GOT3 (cell line): ENCODE measurements at regions not wholly inside any gene's neighbourhood (a gene's known extent, or its start where the extent isn't known, plus 50 kb on each side); places are given as distances from the start of the nearest gene placed in this dataset.
A peak's percentile ranks its signal among the peaks of the same experiment; 100 is the strongest.

Experiments
- DNase-seq: peaks from one replicate; lab custom pipeline; 2025; ENCODE audit warnings: mixed read lengths; lab: John Stamatoyannopoulos, UW

DNA sequence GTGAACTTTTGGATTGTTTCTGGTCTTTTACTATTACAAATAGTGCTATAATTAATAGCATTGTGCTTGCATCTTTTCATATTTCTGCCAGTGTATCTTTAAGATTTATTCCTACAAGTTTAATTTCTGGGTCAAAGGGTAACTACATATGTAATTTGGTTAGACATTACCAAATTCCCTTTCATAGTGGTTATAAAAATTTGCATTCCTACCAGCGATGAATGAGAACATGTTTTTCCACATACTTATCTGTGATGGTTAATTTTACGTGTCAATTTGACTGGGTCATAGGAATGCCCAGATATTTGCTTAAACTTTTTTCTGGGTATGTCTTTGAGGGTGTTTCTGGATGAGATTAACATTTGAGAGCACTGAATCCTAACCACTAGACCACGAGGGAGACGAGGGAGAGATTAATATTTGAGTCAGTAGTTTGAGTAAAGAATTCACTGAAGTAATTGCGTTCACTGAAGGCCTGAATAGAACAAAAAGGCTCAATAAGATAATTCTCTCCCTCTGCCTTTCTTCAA, 132.3 kb upstream of the NEO1 start:
- DNase-seq: no peak

DNA sequence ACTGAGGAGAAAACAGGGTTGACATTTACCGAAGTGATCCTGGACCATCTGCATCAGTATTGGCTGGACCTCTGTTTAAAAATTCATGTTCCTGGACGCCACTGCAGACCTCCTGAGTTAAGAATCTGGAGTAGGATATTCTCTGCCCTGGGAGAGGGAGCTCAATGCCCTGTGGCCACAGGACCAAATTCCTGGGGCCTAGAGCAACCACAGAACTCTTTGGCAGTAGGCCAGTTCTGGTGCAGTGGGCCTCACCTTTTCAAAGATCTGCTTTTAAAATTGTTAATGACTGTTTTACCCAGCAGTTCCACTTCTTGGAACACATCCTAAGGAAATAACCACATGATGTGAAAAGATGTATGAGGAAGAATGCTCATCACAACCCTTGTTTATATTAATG, 133.3 kb upstream of the ADPGK start:
- no peak for DNase-seq

DNA sequence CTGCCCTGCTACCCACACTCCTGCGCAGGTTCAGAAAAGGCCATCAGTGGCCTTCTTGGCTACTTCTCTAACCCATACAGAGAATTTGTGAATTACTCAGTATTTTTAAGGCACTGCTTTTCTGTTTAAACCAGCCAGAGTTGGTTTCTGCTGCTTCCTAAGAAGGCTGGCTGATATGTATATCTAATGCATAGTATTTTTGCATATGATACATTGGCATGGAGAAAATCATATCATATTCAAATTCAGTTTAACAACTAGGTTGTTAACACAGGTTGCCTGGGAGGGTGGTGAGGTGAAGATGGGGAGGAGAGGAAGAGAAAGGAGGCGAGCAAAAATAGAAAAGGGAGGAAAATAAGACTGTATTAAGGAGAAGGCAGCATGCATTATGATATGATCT, 132.8 kb upstream of the ADPGK start:
- no peak for DNase-seq

DNA sequence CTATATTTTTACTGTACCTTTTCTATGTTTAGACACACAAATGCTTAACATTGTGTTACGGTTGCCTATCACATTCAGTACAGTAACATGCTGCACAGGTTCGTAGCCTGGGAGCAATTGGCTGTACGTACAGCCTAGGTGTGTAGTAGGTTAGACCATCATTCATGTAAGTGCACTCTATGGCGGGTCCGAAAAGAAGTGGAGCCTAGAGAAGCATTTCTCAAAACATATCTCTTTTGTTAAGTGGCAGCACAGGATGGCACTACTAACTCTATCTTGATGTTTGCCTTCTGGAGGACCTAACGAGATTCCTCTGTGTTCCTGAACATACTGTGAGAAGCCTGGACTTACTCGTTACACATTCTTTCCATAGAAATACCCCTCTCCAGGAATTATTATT, 132.3 kb upstream of the ADPGK start:
- no peak for DNase-seq

DNA sequence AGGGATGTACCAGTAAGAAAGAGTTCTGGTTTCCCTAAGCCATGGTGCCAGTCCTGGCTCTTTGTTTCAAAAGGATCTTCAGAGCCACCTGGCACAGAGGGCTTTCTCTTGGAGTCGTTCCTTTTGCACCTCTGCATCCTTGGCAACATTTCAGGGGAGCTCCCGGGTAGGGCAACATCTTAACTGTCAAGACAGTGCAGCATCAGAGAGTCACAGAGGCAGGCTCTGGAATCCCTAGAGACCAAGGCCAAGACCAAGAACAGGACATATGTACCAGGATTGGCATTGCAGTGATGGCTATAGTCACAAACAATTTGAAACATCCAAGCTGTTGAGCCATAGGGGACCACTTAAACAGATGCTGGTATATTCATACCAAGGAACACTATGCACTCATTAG, 129.4 kb upstream of the ADPGK start:
- DNase-seq: no peak

DNA sequence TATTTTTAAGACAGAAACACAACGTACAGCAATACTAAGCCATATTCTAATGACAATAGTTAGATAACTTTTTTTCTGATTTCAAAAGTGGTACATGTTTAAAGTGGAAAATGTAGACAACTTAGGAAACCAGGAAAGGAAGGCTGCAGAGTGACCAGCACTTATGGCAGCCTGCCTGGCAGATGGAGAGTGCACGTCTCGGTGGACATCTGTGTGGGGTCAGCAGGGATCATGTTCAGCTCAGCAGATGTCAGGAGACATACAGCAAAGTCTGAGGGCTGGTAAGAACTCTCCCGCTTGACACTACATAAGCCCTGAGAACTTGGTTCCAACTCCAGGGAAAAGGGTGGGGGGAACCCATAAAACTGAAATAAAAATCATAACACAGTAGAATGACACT, 128.6 kb upstream of the ADPGK start:
- no peak for DNase-seq

DNA sequence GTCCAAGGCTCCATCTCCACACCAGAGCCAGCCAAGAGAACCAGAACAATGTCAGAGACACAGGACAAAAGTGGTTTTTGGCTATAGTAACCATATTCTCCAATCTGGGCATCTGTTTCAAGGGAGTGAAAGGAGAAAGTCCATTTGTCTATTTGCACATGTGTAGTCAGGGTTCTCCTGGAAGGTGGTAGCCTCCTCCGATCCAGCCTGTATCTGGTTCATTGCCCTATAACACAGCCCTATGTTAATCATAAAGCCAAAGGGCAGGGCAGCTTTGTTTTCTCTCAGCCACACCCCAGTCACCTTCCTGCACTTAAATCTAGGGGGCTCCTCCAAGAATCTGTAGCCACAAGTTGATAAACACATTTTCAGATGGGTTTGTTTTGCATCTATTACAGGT, 128.1 kb upstream of the ADPGK start:
- no peak for DNase-seq

DNA sequence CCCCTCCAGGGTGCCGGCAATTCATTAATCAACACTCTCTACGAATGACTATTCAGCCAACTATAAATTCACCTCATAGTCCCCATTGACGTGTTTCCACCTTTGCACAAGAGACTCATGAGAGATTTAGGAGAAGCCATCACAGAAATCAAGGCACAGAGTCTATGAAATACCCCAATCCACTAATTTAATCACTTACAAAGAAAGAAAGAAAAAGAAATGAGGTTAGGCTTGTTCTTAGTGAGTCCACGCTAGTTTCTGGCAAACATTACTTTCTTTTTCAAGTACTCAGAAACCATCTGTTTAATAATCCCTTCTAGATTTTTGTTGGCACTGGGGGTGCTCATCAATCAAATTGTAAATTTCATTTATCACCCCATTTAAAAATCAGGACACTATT, 125.2 kb upstream of the ADPGK start:
- no peak for DNase-seq

DNA sequence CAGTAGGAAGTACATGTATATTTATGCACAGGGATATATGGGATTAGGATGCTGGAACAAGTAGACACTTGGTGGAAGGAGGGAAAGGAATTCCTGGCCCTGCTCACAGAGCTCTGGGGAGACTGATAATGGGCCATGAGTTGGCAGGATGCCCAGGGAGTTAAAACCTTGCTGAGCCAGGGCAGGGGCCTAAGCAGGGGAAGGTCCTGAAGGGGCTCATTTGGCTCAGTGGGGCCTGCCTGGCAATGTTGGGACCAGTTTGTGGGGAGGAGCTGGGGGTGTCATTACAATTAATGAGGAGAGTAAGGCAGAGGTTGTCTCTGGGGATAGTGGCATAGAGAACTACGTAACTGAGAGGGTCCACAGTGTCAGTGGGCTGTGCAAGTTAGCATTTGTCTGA, 124.2 kb upstream of the ADPGK start:
- no peak for DNase-seq

DNA sequence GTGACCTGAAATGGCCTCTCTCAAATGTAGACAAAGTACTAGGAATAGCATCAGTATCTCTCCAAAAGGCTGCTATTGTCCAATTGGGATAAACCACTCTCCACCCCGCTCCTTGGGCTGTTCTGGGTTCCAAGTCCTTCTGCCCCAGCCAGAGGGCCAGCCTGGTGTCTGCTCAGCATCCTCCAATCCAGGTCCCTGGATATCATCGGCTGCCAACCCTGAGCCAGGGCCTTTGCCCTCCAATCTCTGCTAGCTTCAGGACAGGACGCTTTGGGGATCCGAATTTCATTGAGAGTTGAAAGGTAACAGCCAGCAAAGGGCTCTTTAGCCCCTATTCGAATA, 119.3 kb upstream of the ADPGK start:
- no peak for DNase-seq

DNA sequence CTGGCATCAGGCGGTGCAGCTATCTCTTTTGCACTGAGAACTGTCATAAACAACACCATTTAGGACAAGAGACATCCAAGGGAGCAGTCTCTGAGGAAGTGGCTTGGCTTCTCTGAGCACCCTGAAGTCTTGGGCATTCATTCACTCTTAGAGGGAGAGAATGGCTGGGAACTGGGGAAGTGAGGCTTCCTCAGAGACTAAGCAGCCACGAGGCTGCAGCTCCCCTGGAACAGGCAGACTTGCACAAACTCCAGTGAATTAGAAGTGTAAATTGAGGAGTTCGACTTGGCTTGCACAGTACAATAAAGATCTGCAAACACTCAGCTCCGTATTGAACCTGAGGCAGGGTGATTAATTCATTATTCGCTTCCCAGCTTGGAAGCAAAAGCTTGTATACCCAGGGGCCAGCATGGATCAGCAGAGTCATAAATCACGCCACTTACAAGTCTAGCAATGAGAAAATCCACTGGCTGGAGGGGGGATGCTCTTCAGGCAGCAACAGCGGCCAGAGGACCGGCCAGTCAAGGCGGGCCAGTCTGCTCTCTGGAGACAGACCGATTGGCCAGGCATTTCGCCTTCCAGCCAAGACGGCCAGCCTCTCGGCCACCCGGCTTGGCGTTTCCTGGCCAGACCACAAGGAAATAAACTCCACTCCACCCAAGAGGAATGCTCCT, 118.8 kb upstream of the ADPGK start:
- DNase-seq: peak; percentile 63

DNA sequence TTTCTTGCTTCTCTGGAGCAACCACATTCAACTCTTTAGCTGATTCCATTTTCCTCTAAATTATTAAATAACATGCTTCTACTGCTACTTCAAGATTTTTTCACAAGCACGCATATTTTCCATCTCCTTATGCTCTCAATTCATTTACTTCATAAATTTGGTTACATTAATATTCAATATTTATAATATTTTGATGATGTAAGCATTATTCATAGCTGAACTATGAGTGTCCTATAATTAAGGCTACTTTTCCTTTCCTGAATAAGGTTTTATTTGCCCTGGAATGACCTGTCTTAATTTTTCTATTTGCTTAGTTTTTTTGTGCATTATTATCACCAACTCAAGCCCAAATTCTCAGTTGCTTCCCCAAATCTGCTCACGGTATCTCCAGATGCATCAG, 109.4 kb upstream of the ADPGK start:
- DNase-seq: no peak

DNA sequence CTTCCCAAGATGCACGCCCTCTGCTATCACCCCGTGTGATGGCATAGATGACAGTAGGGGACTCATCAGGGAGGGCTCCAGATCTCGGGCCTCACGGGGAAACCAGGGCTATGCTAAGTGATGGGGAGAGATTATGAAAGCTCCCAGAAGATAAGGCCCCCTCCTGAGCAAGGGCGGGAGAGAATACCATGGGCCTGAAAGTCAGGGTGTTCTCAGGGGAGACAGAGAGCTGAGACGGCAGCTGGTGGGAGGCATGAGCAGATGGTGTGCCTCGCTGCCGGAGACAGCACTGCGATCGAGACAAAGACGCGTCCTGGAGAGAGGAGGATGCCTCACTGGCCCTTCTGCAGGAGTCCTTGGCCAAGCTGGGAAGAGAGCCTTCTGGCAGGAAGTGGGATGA, 106.5 kb upstream of the ADPGK start:
- DNase-seq: no peak

DNA sequence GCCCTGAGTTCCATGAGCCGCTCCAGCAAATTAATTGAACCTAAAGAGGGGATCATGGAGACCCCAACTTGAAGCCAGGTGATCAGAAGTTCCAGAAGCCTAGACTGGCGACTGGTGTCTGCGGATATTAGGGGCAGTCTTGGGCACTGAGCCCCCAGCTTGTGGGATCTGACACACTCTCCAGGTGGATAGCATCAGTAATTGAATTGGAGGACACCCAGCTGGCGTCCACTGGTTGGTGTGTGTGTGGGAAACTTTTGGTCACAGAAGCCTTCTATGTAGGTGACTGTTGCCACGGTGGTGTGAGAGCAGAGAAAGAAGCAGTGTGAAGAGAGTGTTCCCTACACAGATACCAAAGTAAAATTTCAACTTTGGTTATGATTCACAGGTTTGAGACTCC, 106.0 kb upstream of the ADPGK start:
- DNase-seq: no peak

DNA sequence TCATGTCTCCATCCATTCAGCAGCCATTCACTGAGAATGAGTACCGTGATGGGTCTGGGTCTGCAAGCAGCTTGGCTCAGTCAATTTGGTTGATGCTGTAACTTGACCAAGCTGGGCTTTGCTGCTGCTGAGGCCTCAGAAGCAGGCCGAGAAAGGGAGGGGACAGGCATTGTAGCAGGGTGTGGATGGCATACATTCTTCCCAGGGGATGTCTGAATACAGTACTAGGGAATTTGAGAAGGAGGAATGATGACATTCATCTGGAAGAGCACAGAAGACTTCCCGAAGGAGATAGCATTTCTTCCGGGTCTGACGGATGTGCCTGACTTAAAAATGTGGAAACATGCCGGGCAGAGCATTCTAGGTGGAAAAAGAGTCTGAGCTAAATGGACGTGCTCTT, 105.3 kb upstream of the ADPGK start:
- DNase-seq: no peak

DNA sequence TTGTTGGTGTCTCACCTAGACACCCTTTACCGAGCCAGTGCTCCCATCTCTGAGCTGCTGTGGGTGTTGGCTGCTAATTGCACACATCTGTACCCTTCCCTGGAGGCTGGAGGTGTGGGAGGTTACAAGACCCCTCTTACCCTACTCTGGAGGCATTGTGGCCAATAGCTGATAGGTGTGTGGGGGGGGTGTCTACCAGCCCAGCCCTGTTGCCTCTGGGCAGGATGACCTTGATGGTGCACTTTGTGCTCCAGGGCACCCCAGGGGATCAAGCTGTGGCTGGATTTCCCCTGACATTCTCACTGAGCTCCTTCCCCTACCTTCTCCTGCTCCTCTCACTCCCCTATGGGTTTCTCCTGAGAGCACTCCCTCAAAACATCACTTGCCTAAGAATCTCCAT, 104.7 kb upstream of the ADPGK start:
- no peak for DNase-seq

DNA sequence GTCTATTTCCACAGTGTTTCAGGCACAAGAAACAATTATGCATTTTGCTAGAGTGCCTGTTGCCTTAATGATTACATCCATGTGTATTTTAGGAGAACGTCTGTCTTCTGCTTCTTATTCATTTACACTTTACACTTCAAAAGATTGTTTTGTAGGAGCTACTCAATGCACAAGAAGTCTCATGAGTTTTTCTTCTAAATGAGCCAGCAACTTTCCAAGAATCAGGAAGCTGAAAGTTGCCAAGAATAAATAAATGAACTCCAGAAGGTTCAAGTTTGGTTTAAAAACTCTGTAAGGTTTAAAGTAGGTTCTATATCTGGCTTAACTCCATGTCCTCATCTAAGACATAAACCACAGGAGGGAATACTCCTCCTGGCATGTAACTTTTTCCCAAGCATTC, 103.8 kb upstream of the ADPGK start:
- DNase-seq: no peak

DNA sequence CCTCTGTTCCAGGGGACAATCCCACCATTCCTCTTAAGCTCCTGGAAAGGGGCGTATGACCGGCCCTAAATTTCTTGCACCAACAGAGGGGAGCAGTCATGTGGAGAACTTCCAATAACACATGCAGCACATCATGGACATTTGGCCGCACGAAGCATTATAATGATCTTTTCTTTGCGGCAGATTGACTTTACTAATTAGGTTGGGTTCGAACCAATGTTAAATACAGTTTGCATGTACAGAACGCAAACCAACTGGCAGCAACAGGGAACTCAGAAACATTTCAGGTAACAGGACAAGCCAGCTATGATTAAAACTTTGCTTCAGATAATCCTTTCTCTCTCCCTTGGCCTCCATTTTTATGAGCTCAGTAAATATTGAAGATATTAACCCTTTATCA, 100.8 kb upstream of the ADPGK start:
- no peak for DNase-seq

DNA sequence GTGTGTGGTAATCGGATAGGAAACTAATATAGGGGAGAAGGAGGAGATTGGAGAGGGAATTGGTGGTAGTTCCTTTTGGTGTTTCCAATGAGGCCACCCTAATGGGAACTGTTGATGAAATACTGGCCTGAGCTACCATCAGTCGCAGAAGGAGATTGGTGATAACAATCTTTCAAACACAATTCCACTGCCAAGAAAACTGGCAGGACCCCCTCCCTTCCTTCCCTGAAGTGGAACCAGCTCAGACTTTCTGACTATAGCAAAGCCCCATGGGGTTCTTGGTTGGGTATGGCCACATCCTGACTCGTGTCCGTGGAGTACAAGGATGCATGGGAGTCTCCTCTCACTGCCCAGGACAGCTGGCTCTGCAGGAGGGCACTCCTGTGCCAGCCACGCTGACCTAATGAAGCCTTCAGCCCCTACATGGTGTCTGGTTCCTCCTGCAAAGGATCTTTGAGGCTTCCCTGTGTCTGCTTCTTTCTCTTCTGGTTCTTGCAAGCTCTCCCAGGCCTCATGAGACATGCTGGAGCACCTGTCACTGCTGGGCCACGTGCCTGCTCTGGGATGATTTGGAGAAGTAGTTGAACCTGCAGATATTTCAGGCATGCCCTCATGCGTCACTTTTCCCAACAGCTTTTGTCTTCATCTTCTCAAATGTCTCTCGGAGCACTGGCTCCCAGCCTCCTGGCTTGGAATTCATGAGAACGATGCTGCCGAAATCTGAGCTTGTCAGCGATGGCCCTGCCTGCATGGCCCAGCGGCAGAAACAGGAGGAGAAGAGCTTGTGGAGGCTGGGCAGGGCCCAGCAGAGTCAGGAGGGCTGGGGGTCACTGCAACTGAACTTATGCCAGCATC, 90.0 kb upstream of the ADPGK start:
- no peak for DNase-seq

DNA sequence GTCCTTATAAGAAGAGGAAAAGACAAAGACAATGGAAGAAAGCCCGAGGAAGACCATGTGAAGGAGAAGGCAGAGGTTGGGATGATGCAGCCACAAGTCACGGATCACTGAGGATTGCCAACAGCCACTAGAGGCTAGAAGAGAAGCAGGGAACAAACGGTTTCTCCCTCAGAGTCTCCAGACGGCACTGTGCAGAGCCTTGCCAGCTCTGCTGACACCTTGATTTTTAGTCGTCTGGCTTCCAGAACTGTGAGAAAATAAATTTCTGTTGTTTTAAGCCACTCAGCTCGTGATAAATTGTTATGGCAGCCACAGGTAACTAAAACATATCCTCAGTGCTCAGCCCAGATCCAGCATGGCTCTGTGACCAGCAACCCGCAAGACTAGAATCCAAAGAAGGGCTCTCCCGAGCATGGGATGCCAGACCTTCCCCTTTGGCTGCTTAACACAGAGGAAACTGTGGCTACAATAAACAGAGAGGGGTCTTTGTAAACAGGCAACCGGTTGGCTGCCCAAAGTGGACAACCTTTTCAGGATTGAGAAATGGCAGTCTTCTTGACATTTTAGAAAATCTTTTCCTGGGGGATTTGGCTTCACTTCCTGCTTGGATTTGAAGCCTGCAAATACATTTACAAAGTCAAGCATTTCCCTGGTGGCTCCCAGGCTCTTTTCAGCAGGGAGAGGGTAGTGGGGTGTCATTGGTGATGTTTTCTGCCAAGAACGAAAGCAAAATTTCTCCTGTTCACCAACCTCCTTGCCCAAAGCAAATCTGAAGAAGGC, 88.7 kb upstream of the ADPGK start:
- no peak for DNase-seq

DNA sequence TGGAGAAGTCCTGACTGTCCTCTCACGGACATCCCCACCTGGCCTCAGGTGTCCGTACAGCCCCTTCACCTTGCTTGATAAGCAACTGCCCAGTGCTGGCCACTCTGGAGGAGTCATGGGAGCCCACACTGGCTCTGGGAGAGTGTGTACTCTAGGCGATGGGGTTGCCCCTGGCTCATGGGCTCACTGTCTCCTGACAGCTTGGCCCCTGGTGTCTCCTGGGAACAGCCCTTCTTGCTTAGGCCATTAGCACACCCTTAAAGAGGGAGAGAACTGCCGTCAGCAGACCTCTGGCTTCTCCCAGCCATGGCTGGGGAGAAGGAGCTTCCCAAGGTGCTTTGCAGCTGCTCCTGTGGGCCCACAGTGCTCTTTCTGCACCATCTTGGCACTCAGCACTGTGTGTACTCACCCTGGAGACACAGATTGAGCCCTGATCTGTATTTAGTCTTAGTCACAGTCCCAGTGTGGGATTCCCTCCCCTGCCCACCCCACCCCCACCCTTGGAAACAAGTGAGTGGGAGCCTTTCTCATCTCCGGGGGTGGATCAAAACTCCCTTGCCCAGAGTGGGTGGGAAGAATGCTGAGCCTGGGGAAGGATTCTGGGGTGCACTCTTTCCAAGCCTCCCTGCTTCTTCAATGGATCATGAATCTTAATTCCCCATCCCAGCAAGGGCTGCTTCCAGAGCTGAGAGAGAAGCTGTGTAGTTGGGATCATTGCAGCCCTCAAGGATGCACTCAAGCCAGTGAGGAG, 83.5 kb upstream of the ADPGK start:
- no peak for DNase-seq

DNA sequence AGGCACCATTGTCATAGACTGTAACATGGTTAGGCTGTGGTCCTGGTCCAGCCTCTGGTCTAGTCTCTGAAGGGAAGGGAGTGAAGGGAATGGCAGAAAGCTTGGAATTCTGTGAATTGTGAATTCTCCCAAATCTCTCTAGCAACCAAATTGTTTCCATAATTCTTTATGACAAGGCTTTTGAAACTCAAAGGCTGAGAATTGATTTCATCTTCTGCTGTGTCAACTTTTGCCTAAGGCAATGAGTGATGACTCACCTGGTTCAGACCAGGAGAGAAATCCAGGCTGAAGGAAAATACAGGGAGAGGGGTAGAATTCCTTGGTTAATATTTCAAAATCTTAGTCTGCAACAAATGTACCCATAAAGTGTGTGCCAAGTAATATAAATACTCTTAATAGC, 82.6 kb upstream of the ADPGK start:
- DNase-seq: no peak
